ENCODE measurements at regions not wholly inside any gene's neighbourhood (a gene's known extent, or its start where the extent isn't known, plus 50 kb on each side); places are given as distances from the start of the nearest gene placed in this dataset.

- TF ChIP-seq CTCF (IDR thresholded peaks at IDR 0.05) (no peak), POLR2A (IDR thresholded peaks at IDR 0.05) (no peak)
Measured at GRCh38 chr3:34742151-34742550, 897.2 kb upstream of the ARPP21 start.

All from esophagus squamous epithelium (tissue), 4 donors.